ENCODE measurements at regions not wholly inside any gene's neighbourhood (a gene's known extent, or its start where the extent isn't known, plus 50 kb on each side); places are given as distances from the start of the nearest gene placed in this dataset.

DNA sequence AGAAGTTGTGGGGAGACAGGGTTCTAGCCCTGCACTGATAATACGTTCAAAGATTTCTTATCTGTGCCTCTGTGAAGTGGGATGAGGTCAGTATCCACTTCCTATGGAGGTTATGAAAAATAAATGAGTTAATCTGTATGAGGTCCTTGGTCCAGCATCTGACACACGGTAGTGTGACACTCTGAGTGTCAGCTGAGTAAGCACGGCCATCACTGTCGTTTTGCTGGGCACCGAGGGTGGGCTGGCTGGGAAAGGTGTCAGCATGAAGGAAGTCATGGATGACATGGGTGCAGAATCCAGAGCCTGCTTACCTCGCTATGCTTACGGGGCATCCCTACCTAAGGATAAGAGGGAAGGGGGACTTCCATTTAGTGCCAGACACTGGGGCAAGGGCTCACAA lies 150.3 kb downstream of the INHBB start:
- peaks cover 5% of the 10 kb centered on the region for H3K27me3 Mint-ChIP-seq (ENCODE audit: unreplicated experiment)
- no peak overlapping the region for H3K4me3 Mint-ChIP-seq (ENCODE audit: unreplicated experiment)
- TF ChIP-seq, protein P1, sequence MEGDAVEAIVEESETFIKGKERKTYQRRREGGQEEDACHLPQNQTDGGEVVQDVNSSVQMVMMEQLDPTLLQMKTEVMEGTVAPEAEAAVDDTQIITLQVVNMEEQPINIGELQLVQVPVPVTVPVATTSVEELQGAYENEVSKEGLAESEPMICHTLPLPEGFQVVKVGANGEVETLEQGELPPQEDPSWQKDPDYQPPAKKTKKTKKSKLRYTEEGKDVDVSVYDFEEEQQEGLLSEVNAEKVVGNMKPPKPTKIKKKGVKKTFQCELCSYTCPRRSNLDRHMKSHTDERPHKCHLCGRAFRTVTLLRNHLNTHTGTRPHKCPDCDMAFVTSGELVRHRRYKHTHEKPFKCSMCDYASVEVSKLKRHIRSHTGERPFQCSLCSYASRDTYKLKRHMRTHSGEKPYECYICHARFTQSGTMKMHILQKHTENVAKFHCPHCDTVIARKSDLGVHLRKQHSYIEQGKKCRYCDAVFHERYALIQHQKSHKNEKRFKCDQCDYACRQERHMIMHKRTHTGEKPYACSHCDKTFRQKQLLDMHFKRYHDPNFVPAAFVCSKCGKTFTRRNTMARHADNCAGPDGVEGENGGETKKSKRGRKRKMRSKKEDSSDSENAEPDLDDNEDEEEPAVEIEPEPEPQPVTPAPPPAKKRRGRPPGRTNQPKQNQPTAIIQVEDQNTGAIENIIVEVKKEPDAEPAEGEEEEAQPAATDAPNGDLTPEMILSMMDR (IDR thresholded peaks at IDR 0.05; ENCODE audit: unreplicated experiment): no peak
- no peaks in the 10 kb centered on the region for H3K36me3 Mint-ChIP-seq (ENCODE audit: low read depth, unreplicated experiment)
- no peaks in the 10 kb centered on the region for H3K4me1 Mint-ChIP-seq (ENCODE audit: unreplicated experiment)
- no peak overlapping the region for H3K27ac Mint-ChIP-seq (ENCODE audit: unreplicated experiment)
- no peak for DNase-seq (ENCODE audit: low spot score)
- H3K9me3 Mint-ChIP-seq (ENCODE audit: unreplicated experiment): no peaks in the 10 kb centered on the region

DNA sequence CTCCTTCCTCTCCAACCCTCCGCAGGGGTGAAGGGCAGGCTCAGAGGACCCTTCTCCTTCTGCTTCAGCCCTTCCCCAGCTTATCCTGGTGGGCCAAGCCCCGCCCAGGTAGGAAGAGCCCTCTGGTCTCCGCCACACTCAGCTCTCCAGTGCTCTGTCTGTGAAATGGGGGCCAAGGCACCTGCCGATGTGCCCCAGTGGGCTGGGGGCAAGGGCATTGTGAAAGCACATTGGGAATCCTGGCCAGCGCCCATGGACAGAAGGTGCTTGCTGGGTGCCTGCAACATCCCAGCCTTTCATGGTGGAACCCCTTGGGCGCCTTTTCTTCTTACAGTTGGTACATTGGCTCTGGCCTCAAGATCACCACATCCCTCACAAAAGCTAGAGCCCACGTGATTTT lies 150.8 kb downstream of the INHBB start:
- Mint-ChIP-seq H3K27ac (ENCODE audit: unreplicated experiment) (no peak overlapping the region), H3K4me3 (ENCODE audit: unreplicated experiment) (no peak overlapping the region), H3K27me3 (ENCODE audit: unreplicated experiment) (peaks cover 5% of the 10 kb centered on the region), H3K4me1 (ENCODE audit: unreplicated experiment) (no peaks in the 10 kb centered on the region), H3K36me3 (ENCODE audit: low read depth, unreplicated experiment) (no peaks in the 10 kb centered on the region), H3K9me3 (ENCODE audit: unreplicated experiment) (no peaks in the 10 kb centered on the region)
- TF ChIP-seq, protein P1 (IDR thresholded peaks at IDR 0.05; ENCODE audit: unreplicated experiment): no peak
- DNase-seq (ENCODE audit: low spot score): no peak

DNA sequence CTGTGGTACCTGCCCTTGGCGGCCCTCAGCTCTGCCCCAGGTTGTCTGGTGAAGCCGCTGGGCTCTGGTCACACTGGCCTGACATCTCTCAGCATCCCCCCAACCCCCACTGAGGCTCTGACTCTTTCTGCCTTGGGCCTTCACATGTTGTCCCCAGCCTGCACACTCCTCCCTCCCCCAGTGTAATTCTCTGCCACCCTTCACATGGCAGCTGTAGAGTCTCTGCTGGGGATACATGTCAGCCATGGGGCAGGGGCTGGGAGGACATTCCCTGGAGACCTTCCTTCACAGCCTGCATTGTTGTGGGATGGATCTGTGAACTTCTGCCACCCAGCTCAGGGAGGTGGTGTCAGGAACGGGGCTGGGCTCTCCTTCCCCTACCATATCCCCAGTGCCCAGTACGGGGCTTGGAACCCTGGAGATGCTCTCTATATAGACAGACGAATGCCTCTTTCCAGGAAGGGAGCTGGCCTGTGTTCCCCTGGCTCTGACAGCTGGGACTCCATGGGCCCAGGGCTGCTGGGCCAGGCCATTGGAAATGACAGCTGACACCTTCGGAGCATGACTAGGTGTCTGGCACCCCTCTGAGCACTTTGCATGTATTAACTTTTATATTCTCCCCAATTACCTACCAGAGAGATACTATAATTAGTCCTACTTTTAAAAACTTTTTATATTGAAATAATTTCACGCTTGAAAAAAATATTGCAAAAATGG lies 151.5 kb downstream of the INHBB start:
- DNase-seq (ENCODE audit: low spot score): no peak
- H3K27ac Mint-ChIP-seq (ENCODE audit: unreplicated experiment): no peak overlapping the region
- H3K4me1 Mint-ChIP-seq (ENCODE audit: unreplicated experiment): no peaks in the 10 kb centered on the region

DNA sequence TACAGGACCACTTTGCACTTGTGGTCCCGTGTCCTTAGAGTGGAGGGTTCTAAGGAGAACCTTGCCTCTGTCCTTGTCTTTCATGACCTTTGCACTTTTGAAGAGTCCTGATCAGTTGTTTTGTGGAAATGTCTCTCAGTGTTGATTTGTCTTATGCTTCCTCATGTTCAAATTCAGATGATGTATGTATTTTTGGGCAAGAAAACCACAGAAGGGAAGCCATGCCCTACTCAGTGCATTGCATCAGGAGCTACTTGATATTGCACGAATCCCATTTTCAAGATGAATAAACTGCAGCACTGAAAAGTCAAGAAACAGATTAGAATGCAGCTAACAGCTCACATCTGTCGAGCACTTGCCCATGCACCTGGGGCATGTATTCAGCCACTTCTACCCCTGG lies 152.2 kb downstream of the INHBB start:
- Mint-ChIP-seq H3K36me3 (ENCODE audit: low read depth, unreplicated experiment) (no peaks in the 10 kb centered on the region), H3K9me3 (ENCODE audit: unreplicated experiment) (no peaks in the 10 kb centered on the region), H3K4me3 (ENCODE audit: unreplicated experiment) (no peak overlapping the region), H3K4me1 (ENCODE audit: unreplicated experiment) (no peaks in the 10 kb centered on the region), H3K27me3 (ENCODE audit: unreplicated experiment) (peaks cover 8% of the 10 kb centered on the region), H3K27ac (ENCODE audit: unreplicated experiment) (no peak overlapping the region)
- TF ChIP-seq, protein P1 (IDR thresholded peaks at IDR 0.05; ENCODE audit: unreplicated experiment): no peak
- no peak for DNase-seq (ENCODE audit: low spot score)

More for the DNA sequence above, 151.5 kb downstream of the INHBB start:
- Mint-ChIP-seq H3K27me3 (ENCODE audit: unreplicated experiment) (peaks cover 7% of the 10 kb centered on the region), H3K4me3 (ENCODE audit: unreplicated experiment) (no peak overlapping the region), H3K9me3 (ENCODE audit: unreplicated experiment) (no peaks in the 10 kb centered on the region), H3K36me3 (ENCODE audit: low read depth, unreplicated experiment) (no peaks in the 10 kb centered on the region)
- TF ChIP-seq, protein P1 (IDR thresholded peaks at IDR 0.05; ENCODE audit: unreplicated experiment): no peak

DNA sequence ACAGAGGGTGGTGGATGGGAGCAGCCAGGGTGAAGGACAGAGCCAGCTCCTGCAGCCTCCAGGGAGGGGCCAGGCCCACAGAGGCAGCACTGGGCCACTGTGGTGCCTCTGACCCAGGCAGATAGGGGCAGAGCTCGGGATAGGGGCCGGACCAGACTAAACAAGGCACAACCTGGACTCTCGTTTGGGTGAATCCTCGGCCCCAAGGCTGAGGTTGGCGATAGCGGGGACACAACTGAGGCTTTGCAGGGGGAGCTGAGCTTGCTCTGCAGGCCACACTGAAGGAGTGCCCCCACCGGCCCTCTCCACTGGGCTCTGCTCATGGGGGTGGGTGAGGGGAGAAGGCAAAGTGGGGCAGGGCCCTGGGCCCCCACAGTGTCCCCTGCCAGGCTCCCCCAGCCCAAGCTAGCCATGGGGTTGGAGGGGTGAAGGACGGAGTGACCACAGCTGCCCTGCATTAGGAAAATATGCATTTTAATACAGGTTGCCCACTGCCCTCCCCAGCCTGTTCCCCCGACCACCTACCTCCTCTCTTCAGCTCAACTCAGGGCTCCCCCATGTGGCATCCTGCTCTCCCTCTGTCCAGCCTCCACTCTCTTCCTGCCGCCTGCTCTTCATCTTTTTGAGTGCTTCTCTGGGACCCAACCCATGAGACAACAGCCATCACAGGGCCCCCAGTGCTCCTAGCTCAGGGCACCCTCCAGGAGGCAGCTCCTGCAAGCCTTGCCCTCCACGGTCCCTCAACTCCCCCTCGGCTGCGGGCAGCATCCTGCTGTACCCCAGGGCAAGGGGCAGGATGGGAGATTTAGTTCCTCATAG lies 152.8 kb downstream of the INHBB start:
- H3K4me3 Mint-ChIP-seq (ENCODE audit: unreplicated experiment): no peak overlapping the region
- H3K4me1 Mint-ChIP-seq (ENCODE audit: unreplicated experiment): no peaks in the 10 kb centered on the region
- TF ChIP-seq, protein P1 (IDR thresholded peaks at IDR 0.05; ENCODE audit: unreplicated experiment): no peak
- no peak for DNase-seq (ENCODE audit: low spot score)
- H3K27me3 Mint-ChIP-seq (ENCODE audit: unreplicated experiment): peaks cover 10% of the 10 kb centered on the region
- H3K27ac Mint-ChIP-seq (ENCODE audit: unreplicated experiment): no peak overlapping the region
- H3K9me3 Mint-ChIP-seq (ENCODE audit: unreplicated experiment): no peaks in the 10 kb centered on the region
- H3K36me3 Mint-ChIP-seq (ENCODE audit: low read depth, unreplicated experiment): no peaks in the 10 kb centered on the region

Measured in endothelial cell (in vitro differentiated cells).